Small intestine (tissue), 7 donors: ENCODE measurements at regions not wholly inside any gene's neighbourhood (a gene's known extent, or its start where the extent isn't known, plus 50 kb on each side); places are given as distances from the start of the nearest gene placed in this dataset.
A peak's percentile ranks its signal among the peaks of the same experiment; 100 is the strongest.

Experiments
- DNase-seq, 2 donors: peaks; one replicate each; pipeline versions ENCODE4 v3.0.0 to v3.0.0-alpha.2; 2013
- FAIRE-seq: peaks from 2 replicates; lab custom pipeline; 2012; peaks lifted over from hg19 to GRCh38; lab: Jason Lieb, UNC
- H3K27ac ChIP-seq, 3 donors: one replicate each; pipeline ENCODE4 v1.5.1; 2013; ENCODE audit warnings: low read length in 2 of 3, mild to moderate bottlenecking in 2 of 3, control low read depth in 1 of 3, inconsistent platforms in 1 of 3, low read depth in 1 of 3, moderate library complexity in 1 of 3
- H3K27me3 ChIP-seq, 3 donors: one replicate each; pipeline ENCODE4 v1.6.1; 2013; ENCODE audit warnings: low read length in 3 of 3, inconsistent platforms in 1 of 3; ENCODE audit not compliant: control insufficient read depth in 3 of 3, insufficient read depth in 3 of 3
- H3K36me3 ChIP-seq, 3 donors: one replicate each; pipeline ENCODE4 v1.6.1; 2013; ENCODE audit warnings: low read length in 3 of 3, inconsistent platforms in 1 of 3, low read depth in 1 of 3, mild to moderate bottlenecking in 1 of 3, moderate library complexity in 1 of 3; ENCODE audit not compliant: control insufficient read depth in 3 of 3, insufficient read depth in 2 of 3
- H3K4me1 ChIP-seq, 3 donors: one replicate each; pipeline ENCODE4 v1.6.1; 2013; ENCODE audit warnings: low read length in 2 of 3, inconsistent platforms in 1 of 3, low read depth in 1 of 3, mild to moderate bottlenecking in 1 of 3, moderate library complexity in 1 of 3; ENCODE audit not compliant: control insufficient read depth in 3 of 3, insufficient read depth in 2 of 3
- H3K4me3 ChIP-seq, 3 donors: one replicate each; pipeline ENCODE4 v1.5.1; 2013; ENCODE audit warnings: low read length in 3 of 3, control low read depth in 1 of 3, inconsistent platforms in 1 of 3, low read depth in 1 of 3, mild to moderate bottlenecking in 1 of 3, moderate library complexity in 1 of 3
- H3K9me3 ChIP-seq, 2 donors: one replicate each; pipeline ENCODE4 v1.6.1; 2013; ENCODE audit warnings: low read depth in 1 of 2, low read length in 1 of 2; ENCODE audit not compliant: control insufficient read depth in 2 of 2, insufficient read depth in 1 of 2
- WGBS, 3 donors: extraction: QIAGEN DNeasy Blood & Tissue Kit; methylation state at CpG; one replicate each; pipeline ENCODE4 v1.1.7; 2013; 5-methylcytosine and 5-hydroxymethylcytosine counted together
- donor health status: healthy with polysubstance abuse.
- donor health status: control.
- donor health status: control.
- donor health status: Bipolar disorder and iron deficiency.
- donor health status: healthy.

- Histone ChIP-seq H3K4me3 (no peak overlapping the region), H3K27ac (no peak overlapping the region), H3K4me1 (no peaks in the 10 kb centered on the region), H3K36me3 (no peaks in the 10 kb centered on the region), H3K9me3 (peaks cover 0 to 3% of the 10 kb centered on the region in 2 donors), H3K27me3 (no peaks in the 10 kb centered on the region)
- WGBS, 3 donors: 61 to 72% (median 69%) methylated on average over 4 of the region's 4 CpGs
- FAIRE-seq (no peak), DNase-seq (no peak)
Measured at GRCh38 chr9:34823778-34824177, 113.8 kb upstream of the CCL21 start.

GRCh38 chr9:34810187-34810524 lies 100.2 kb upstream of the CCL21 start:
- no peak for FAIRE-seq
- no peak for DNase-seq
- H3K4me1 ChIP-seq: no peaks in the 10 kb centered on the region
- no peaks in the 10 kb centered on the region for H3K36me3 ChIP-seq
- 68 to 78% (median 78%) methylated on average over 9 to 14 of the region's 14 CpGs for WGBS, 3 donors
- peaks cover 2 to 27% (median 13%) of the 10 kb centered on the region in 3 donors for H3K27me3 ChIP-seq
- H3K4me3 ChIP-seq: no peak overlapping the region
- H3K9me3 ChIP-seq: peaks cover 0 to 9% of the 10 kb centered on the region in 2 donors
- H3K27ac ChIP-seq: no peak overlapping the region

GRCh38 chr9:34809504-34810186 lies 99.7 kb upstream of the CCL21 start:
- Histone ChIP-seq H3K36me3 (no peaks in the 10 kb centered on the region), H3K4me1 (no peaks in the 10 kb centered on the region), H3K4me3 (no peak overlapping the region), H3K9me3 (peaks cover 0 to 11% of the 10 kb centered on the region in 2 donors), H3K27ac (no peak overlapping the region), H3K27me3 (peaks cover 2 to 27% (median 13%) of the 10 kb centered on the region in 3 donors)
- no peak for FAIRE-seq
- 13 to 24% (median 22%) methylated on average over 47 to 70 of the region's 70 CpGs for whole genome bisulfite sequencing, 3 donors
- peak in 1 of 2 donors; percentile 32 for DNase-seq

DNA sequence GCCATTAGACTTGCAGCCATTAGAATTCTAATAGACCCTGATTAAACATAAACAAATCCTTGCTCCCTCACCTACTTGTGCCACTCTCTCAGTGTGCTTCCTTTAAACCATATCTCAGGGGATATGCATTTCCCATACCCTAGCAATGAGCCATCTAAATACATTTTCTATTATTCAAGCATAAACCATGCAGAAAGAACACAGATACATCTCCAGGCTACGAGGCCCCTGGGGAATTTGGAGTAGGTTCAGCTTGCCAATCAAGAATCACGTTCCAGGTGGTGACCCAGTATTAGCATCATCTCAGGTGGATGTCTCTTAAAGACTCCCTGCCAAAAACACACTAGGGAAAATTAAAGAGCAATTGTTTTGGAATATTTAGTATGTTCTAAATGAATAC lies 93.0 kb upstream of the CCL21 start:
- Histone ChIP-seq H3K27ac (no peak overlapping the region), H3K4me3 (no peak overlapping the region), H3K27me3 (no peaks in the 10 kb centered on the region), H3K9me3 (peaks cover 0 to 3% of the 10 kb centered on the region in 2 donors), H3K36me3 (no peaks in the 10 kb centered on the region), H3K4me1 (no peaks in the 10 kb centered on the region)
- WGBS, 3 donors: 36 to 51% (median 50%) methylated on average over 2 of the region's 2 CpGs
- no peak for DNase-seq
- FAIRE-seq: no peak

GRCh38 chr9:34797367-34797766 lies 87.4 kb upstream of the CCL21 start:
- no peaks in the 10 kb centered on the region for H3K9me3 ChIP-seq
- DNase-seq (no peak), FAIRE-seq (no peak)
- H3K27ac ChIP-seq: no peak overlapping the region
- peaks cover 0 to 10% (median 5%) of the 10 kb centered on the region in 3 donors for H3K27me3 ChIP-seq
- H3K4me1 ChIP-seq: no peaks in the 10 kb centered on the region
- no peak overlapping the region for H3K4me3 ChIP-seq
- H3K36me3 ChIP-seq: no peaks in the 10 kb centered on the region
- 76 to 85% (median 77%) methylated on average over 14 of the region's 14 CpGs for WGBS, 3 donors

- no peak for DNase-seq
- Histone ChIP-seq H3K27ac (no peak overlapping the region), H3K4me3 (no peak overlapping the region), H3K27me3 (peaks cover 0 to 11% (median 5%) of the 10 kb centered on the region in 3 donors), H3K9me3 (no peaks in the 10 kb centered on the region), H3K36me3 (no peaks in the 10 kb centered on the region), H3K4me1 (no peaks in the 10 kb centered on the region)
- FAIRE-seq: no peak
- WGBS, 3 donors: 19 to 21% (median 19%) methylated on average over 7 of the region's 7 CpGs
Measured at GRCh38 chr9:34796924-34797323, 87.0 kb upstream of the CCL21 start.

DNA sequence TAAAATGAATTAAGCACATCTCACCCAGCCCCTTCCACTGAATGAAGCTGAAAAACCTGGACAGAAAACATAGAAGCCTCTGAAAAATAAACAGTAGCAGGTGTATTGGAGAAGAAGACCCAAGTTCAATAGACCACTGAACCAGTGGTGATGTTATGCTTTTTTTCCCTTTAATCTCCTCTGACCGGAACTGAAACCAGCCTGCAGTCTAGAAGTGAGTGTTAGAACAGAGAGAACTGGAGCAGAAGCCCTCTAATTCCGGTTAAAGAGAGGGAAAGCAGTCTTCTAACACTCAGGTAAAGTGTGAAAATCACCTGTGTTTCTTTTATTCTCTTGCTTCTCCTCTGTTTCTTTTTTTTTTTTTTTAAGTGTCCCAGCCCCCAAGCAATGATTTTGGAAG lies 83.5 kb upstream of the CCL21 start:
- FAIRE-seq: no peak
- Histone ChIP-seq H3K4me1 (no peaks in the 10 kb centered on the region), H3K27ac (no peak overlapping the region), H3K4me3 (no peak overlapping the region), H3K27me3 (peaks cover 0 to 11% (median 5%) of the 10 kb centered on the region in 3 donors), H3K9me3 (no peaks in the 10 kb centered on the region), H3K36me3 (no peaks in the 10 kb centered on the region)
- no peak for DNase-seq
- WGBS, 3 donors: 57 to 66% (median 59%) methylated on average over 2 of the region's 2 CpGs

DNA sequence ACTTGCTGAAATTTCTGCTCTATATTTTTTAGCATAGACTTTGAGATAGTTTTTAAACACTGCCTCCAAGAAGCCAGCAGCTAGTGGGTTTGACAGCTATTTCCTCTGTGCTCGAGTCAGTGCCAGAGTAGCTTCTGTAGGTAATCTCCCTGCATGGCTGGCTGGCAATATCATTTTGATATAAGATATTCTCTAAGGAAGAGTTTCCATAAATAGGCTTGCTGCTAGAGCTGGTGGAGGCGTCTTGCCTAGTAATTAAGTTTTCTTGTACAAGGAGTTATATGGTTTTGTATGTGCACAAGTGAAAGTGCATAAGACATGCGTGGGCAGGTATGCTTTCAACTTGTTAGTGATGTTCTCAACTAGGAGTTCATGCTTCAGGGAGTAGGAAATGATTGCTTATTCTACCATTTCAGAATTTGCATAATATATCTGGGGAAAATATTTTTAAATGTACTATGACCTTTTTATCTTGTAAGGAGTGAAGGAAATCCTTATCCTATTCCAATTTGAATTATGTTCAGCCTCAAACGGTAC lies 74.1 kb upstream of the CCL21 start:
- 21 to 50% (median 28%) methylated on average over 4 of the region's 4 CpGs for WGBS, 3 donors
- FAIRE-seq: no peak

More for the DNA sequence above, 74.1 kb upstream of the CCL21 start:
- Histone ChIP-seq H3K4me3 (no peak overlapping the region), H3K27ac (no peak overlapping the region), H3K9me3 (no peaks in the 10 kb centered on the region), H3K4me1 (no peaks in the 10 kb centered on the region), H3K36me3 (no peaks in the 10 kb centered on the region), H3K27me3 (peaks cover 0 to 4% (median 0%) of the 10 kb centered on the region in 3 donors)
- DNase-seq: no peak
